GM19193 (cell line): ENCODE measurements at regions not wholly inside any gene's neighbourhood (a gene's known extent, or its start where the extent isn't known, plus 50 kb on each side); places are given as distances from the start of the nearest gene placed in this dataset.

Source experiments
- POLR2A ChIP-seq: IDR thresholded peaks from 4 replicates; pipeline ENCODE4 v1.6.1; 2011; ENCODE audit not compliant: insufficient read depth, insufficient read length; ENCODE audit errors: extremely low read depth

GRCh38 chr10:31151301-31151700 is 119.6 kb upstream of the ZNF438 start:
- no peak for TF ChIP-seq POLR2A

GRCh38 chr10:31152421-31153135 is 120.9 kb upstream of the ZNF438 start:
- TF ChIP-seq POLR2A: no peak

DNA sequence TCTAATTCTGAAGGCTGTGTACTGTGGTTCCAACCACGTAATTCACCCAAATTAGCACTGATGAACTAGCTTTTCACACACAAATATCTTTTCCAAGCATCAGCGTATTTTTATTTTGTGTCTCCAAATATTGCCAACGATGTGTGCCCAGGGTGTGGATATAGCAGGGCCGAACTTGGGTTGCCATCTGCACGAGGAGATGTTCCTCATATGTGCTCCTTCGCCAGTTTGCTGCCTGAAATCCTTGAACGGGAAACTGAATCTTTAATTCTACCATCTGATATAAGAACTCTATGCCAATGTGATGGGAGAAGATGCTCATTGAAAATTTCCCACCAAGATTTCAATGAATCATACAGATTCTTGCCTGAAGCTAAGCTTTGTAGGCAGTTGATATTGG is 121.5 kb upstream of the ZNF438 start:
- no peak for TF ChIP-seq POLR2A

DNA sequence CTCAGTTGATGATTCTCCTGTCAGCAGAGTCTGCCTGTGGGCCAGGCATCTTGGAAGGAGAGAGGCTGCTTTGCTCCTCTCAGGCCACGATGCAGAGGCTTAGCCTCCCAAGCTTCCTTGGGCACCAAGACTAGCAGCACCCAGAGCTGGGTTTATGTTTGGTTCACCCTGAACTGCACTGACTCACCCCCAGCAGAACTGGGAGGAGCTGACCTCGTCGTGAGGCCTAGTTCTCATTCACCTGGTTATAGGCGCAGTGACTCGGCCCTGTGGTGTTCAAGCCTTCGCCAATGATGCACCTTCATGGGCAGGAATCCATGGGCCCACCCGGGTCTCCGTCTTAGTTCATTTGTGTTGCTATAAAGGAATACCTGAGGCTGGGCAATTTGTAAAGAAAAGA is 122.0 kb upstream of the ZNF438 start:
- no peak for TF ChIP-seq POLR2A

DNA sequence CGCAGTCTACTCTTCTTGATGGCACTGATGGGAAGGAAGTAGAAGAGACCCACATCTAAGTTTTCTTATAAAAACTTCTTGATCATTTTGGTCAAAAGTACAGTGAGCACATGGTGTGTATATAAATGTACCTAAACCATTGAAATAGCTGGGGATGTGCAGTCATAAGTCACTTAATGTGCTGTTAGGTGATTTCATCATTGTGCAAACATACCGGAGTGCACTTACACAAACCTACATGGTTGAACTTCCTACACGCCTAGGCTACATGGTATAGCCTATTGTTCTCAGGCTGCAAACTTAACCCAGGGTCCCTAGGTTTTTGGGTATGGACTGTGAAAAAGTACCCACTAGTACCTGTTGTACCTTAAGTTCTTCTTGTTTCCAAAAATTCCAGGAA is 123.3 kb upstream of the ZNF438 start:
- no peak for TF ChIP-seq POLR2A

- TF ChIP-seq POLR2A: no peak
Observed at GRCh38 chr10:31157123-31158010, 125.7 kb upstream of the ZNF438 start.

DNA sequence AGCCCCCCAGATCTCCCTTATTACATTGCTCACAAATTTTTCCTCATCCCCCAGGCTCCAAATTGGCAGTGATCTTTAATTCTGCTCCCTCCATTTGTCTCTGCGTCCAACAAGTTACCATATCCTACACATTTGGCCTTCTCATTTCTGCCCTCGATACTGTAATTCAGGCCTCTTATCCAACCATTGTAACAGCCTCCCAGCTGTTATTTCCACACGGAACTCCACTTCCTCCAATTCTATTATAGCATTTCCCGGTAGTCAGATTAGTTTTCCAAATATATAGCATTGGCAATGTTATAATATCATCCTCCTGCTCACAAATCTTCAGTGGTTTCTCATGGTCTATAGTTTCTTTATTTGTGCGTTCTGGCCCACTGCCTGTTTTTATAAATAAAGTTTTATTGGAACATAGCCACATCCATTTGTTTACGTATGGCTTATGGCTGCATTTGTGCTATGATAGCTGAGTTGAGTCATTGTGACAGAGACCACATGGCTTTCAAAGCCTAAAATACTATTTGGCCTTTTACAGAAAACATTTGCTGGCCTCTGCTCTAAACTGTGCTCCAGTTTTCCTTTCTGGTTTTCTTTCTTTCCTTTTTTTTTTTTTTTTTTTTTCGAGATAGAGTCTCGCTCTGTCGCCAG is 126.5 kb upstream of the ZNF438 start:
- no peak for TF ChIP-seq POLR2A

- TF ChIP-seq POLR2A: no peak
Observed at GRCh38 chr10:31166606-31167005, 134.9 kb upstream of the ZNF438 start.

DNA sequence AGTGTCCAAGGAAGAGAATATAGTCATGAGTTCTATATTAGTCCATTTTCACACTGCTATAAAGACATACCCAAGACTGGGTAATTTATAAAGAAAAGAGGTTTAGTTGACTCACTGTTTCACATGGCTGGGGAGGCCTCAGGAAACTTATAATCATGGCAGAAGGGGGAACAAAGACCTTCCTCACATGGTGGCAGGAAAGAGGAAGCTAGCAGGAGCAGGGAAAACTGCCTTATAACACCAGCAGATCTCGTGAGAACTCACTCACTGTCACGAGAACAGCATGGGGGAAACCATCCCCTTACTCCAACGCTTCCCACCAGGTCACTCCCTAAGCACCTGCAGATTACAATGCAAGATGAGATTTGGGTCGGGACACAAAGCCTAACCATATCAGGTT is 139.0 kb upstream of the ZNF438 start:
- TF ChIP-seq POLR2A: no peak

GRCh38 chr10:31171402-31172083 is 139.9 kb upstream of the ZNF438 start:
- TF ChIP-seq POLR2A: no peak

DNA sequence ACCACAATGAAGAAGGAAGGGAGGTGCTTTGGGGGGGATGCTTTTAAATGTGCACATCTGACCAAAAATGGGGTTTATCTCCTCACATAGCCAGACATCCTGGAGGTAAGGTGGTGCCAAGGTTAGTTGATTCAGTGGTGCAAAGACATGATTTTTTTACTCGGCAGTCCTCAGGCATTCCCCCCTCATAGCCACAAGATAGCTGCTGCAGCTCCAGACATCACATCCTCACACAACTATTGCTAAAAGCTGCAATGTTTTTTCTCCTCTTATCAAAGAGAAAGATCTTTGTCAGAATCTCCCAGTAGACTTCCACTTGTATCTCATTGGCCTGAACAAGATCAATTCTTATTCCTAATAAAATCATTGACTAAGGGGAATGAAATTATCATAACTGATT is 141.3 kb upstream of the ZNF438 start:
- no peak for TF ChIP-seq POLR2A

- TF ChIP-seq POLR2A: no peak
Observed at GRCh38 chr10:31173752-31174151, 142.1 kb upstream of the ZNF438 start.

DNA sequence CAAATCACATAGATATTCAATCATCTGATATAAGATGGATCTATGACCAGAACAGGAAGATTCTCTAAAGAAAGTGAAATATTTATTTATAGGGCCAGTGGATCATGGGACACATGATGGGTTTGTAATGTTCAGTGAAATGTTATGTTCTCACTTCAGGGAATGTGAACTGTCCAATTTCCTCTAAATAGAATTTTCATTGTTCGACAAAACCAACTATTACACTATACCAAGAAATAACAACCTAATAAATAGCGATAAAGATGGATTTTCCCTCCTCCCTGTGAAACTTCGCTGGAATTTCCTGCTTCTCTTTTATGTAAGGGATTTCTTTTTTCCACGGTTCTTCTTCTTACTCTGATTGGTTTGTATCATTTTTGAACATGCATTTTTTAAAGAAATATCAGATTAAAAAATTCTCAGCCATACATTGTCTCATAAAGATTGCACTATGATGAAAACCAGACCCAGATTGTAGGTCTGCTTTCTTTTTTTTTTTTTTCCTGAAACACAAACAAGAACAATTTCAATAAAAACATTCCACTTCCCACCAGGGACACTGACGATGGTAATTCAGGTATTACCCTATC is 139.8 kb upstream of the ZEB1 start:
- no peak for TF ChIP-seq POLR2A

DNA sequence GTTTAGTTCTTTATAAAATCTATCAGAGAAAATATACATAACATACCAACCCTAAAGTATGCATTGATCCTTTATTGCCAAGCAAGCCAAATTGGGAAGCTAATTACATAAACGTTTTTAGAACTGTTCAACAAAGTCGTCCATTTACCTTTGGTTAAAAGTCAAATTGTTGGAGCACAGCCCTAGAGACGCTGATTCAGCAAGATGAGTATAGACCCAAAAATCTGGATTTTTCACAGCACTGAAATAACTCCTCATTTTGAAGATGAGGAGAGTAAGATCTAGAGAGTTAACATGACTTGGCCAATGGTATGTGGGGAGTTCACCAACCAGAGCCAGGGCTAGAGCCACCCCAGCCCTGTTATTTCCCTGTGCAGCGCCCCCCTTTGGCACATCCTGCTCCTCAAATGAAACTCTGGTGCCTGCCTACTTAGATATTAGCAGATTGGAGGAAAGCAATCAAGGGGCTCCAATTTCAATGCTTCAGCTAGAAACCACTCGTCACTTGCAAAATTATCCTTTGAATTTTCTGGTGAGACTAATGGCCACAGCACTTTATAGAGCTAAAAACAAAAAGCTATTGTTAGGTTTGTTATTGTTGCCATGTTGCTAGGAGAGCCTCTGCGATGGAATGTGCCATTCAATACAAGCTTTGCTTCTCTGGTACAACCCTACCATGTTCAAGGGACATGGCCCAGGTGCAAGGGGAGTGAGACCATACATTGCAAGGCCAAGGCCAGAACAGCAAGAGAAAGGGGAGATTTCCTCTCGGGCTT is 132.6 kb upstream of the ZEB1 start:
- no peak for TF ChIP-seq POLR2A
